Stimulated activated CD8-positive, alpha-beta memory T cell treated with anti-CD3 and anti-CD28 coated beads, Interleukin-4, amount 100 ng/mL, for 1 hour (primary cell): ENCODE measurements at regions not wholly inside any gene's neighbourhood (a gene's known extent, or its start where the extent isn't known, plus 50 kb on each side); places are given as distances from the start of the nearest gene placed in this dataset.
"Not testable (repeated sequence)": the region's sequence is repeated elsewhere in the genome, so short reads cannot be mapped to it uniquely, and the experiment has no call there.

Experiments
- DNase-seq, 2 donors: peaks; one replicate each; pipeline ENCODE4 v3.0.0-alpha.2; 2020; ENCODE audit warnings: low read depth in 2 of 2, low spot score in 1 of 2

DNA sequence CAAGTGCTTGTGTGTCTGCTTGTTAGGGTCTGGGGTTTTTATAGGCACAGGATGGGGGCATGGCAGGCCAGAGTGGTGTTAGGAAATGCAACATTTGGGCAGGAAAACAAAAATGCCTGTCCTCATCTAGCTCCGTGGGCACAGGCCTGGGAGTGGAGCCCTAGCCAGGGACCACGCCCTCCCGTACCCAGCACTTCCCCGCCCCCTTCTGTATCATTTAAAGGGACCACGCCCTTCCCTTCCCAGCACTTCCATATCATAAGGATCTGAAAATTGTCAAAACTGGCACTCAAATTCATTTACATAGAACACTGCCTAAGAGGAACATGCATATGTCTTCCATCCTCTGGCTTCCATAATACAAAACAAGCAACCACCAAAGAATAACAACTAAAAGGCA, 185.8 kb downstream of the B3GLCT start:
- no peak for DNase-seq

DNA sequence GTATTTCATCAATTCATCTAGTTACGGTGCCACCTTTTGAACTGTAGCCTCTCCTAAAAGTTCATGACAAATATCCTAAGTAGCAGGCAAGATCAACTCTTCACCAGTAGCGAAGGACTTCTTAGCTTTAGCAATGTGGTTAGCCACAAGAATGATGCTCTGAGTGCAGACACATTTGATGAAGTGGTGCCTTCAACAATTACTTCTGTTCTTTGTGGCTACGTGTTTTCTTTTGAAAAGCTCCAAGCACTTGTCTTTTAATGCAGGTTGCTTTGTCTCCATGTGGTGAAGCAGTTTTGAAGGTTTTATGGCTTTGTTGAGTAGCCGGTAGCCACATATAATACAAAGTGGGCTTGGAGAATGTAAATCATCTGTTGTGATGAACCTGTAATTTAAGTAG, 194.7 kb downstream of the B3GLCT start:
- no peak for DNase-seq

GRCh38 chr13:31395090-31395489, 195.3 kb downstream of the B3GLCT start:
- DNase-seq: no peak

GRCh38 chr13:31399690-31400089, 199.9 kb downstream of the B3GLCT start:
- DNase-seq: no peak

DNA sequence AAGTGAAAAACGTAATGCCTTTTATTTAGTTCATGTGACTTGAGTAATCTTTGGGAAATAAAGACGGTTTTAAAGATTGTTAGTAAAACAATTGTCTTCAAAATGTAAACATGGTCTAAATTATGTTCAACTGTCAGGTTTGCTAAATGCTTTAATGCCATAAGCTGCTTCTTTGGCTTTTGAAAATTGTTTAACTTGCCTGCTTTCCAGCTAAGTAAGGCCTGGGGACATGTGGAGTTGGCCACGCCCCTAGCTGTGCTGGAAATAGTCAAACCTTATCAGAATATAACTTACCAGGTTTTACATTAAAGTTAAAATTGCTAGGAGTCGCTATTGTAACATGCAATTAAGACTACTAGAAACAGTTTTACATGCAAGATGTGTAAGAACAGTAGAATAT, 203.9 kb downstream of the B3GLCT start:
- not testable (repeated sequence) for DNase-seq

DNA sequence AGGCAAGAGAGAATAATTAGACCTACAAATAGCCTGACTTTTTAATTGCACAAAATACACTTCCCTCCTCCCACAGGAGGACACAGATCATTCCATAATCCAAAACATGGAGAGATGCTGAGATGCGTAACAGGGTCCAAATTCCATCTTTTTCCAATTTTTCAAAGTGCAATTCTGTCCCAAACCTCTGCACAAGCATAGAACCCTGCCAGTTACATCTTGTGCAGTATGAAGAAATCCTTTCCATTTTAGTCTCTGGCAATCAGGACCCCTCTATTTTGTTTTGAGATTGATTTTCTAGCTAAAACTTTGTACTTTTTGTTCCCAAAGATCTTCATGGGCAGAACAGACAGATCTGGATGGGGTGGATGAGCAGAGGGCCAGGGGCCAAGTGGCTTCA, 209.2 kb downstream of the B3GLCT start:
- DNase-seq: no peak

GRCh38 chr13:31409678-31410356, 210.0 kb downstream of the B3GLCT start:
- DNase-seq: no peak

DNA sequence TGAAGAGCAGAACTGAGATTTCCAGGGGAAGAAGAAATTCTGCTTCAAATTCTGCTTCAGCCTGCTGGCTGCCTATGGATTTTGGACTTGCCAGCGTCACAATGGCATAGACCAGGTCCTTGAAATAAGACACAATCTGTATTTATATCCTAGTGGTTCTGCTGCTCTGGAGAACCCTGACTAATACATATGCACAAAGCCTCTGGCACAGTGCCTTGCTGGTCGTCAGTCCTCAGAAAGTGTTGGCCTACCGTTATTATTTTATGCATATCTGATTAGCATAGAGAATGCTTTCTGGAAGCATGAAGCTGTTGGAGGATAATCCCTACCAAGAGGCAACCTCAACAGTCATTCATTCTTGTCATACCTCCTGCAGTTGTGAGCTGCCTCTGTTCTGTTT, 213.7 kb downstream of the B3GLCT start:
- DNase-seq: no peak

DNA sequence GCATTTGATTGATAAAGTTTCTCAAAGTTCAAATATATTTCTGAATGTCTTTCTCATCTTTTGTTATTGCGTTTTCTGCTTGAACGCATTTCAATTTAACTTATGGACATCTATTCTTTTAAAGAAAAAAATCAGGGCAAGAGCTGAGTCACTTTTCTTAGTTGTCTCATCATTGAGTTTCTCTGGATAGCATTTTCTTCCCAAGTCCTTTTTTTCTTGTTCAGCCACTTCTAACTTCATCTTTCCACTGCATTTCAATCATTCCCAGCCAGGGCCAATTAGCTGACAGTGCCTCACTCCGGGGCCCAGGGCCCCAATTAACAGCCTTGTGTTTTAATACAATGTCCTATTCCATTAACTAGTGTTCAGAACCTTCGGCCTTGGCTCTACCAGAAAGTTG, 216.3 kb downstream of the B3GLCT start:
- no peak for DNase-seq

DNA sequence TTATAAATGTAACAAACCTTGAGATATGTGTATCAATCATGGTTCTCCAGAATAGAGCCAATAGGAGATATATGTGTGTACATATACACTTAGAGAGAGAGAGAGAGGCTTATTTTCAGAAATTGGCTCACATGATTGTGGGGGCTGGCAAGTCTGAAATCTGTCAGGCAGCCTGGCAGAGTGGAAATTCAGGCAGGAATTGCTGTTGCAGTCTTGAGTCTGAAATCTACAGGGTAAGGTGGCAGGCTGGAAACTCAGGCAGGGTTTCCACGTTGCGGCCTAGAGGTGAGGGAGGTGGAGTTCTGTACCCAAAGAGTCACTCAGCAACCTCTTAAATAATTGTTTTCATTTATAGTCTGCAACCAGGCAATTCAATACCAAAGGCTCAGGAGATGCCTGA, 218.4 kb downstream of the B3GLCT start:
- no peak for DNase-seq

DNA sequence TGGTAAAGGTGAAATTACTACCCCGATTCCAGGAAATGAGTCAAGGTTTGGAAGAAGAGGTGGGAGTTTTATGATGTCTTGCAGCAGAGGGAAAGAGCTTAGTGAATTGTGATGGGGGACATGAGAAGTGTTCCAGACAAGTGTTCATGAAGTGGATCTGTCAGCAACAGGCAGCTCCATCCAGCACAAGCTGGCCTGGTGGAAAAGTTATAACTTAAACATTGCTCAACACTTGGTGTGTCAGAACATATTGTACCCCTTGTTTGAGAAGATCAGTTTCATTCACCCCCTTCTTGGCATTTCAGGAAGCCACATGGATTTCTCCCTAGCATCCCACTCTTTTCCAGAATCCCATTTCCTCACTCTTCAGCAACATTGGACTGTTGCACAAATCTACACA, 222.0 kb downstream of the B3GLCT start:
- no peak for DNase-seq

DNA sequence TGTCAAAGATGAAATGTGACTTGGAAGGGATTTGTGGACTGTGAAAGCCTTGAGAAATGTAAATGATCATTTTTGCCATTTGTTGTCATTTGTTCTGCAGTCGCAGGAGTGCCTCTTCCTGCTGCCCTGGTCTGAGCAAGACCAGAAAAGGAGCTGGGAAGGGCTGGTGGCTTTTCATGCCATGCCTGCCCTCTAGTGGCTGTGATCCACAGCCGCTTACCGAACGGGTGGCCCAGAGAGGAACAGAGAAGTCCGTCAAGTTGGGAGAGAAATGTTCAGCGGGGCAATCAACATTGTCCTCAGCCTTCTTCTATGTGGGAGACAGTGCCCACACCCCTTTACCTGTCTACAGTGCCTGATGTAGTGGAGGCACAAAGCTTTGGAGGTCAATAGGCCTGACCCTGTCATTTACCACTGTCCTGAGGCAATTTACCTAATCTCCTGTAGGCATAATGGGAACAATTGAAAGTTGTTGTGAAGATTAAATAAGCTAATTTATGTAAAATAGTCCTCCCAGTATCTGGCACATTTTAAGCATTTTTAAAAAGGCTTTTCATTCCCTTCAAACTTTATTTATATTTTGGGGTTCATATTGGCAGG, 224.5 kb downstream of the B3GLCT start:
- DNase-seq: peak; percentile 2 to 17

DNA sequence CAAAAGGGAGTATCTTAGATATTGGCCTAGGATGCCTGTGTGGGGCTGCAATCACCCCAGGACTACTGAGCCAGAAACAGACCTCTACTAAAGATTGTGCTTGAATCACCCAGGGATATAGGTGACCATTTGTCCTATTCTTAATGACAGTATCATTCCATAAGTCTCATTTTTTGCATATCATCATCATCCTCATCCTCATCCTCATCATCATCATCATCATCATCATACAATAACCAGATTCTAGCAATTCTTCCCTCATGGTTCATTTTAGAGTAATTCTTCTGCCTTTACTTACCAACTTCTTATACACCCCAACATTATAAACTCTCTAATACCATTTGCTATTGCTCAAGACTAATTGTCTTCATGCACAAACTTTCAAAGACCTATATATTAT, 226.6 kb downstream of the B3GLCT start:
- no peak for DNase-seq

DNA sequence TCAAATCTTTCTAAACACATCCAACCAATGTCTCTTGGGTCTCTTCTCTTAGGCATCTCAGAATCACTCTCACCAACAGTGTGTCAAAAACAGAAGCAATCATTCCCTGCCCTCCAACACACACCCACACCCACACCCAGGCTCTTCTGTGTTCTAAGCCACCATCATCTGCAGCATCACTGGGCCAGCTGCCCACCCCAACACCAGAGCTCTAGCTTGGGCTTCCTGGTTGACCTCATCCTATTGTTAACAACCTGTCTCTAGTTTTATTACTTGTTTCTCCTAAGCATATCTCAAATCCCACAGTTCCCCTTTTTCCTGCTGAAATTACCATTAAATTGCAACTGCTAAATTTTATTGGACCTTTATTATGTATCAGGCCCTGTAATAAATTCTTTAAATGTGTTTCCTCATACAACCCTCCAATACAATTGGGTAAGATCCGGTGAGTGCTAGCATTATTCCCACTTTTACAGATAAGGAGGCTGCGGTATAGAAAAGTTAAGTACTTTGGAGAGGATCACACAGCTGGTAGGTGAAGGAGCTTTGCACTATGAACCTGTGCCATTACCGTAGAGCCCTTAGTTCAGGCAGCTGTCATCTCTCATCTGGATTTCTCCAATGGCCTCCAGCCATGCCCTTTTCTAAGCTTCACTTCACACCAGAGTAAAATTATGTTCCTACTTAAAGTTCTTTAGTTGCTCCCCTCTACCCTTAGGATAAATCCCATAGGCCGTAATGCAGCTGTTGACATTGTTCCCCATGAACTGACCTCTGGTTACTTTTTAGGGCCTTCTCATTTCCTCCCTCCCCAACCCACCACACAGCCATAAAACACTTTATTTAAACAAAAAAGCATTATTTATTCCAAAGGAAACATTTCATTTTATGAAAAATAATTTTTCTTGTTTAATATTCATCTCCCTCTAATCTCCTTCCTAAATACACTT, 227.7 kb downstream of the B3GLCT start:
- no peak for DNase-seq

GRCh38 chr13:31431722-31432137, 232.0 kb downstream of the B3GLCT start:
- peak in 1 of 2 donors; percentile 9 for DNase-seq

DNA sequence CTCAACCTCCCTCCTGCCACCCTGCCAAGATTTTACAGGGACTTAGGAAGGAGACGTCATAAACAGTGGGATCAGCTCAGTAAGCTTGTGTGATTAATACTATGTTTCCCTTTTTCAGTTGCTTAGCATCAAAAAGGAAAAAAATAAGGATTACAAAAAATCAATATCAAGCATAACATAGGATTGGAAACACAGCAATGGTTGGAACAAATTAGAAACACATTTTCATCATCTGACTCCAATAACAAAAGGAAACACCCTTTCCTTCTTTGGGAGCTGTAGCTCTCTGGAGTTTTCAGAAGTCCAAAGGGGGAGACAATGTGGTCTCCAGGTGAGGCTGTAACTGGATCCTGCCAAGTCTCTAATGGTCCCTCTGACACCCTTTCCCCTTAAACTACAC, 233.4 kb downstream of the B3GLCT start:
- no peak for DNase-seq

GRCh38 chr13:31433746-31434145, 234.0 kb downstream of the B3GLCT start:
- DNase-seq: no peak

GRCh38 chr13:31434613-31435012, 234.8 kb downstream of the B3GLCT start:
- no peak for DNase-seq

DNA sequence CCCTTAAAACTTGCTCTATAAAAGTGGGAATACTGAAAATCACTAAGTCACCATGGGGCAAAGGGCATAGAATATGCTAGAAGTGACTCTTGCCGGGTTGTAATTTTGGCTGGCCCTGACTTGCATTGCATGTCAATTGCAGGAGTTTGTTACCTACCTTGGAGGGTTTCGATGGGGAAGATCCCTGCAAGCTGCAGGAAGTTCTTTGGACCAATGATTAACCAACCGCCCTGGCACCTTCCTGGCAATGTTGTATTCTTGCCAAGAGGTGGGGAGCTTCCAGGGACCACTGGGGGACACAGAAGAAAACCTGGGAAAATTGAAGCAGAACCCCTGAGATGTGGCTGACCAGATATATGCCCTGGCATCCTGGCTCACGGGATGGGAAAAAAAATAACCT, 235.8 kb downstream of the B3GLCT start:
- DNase-seq: no peak

- no peak for DNase-seq
Observed at GRCh38 chr13:31436478-31436877, 236.7 kb downstream of the B3GLCT start.

DNA sequence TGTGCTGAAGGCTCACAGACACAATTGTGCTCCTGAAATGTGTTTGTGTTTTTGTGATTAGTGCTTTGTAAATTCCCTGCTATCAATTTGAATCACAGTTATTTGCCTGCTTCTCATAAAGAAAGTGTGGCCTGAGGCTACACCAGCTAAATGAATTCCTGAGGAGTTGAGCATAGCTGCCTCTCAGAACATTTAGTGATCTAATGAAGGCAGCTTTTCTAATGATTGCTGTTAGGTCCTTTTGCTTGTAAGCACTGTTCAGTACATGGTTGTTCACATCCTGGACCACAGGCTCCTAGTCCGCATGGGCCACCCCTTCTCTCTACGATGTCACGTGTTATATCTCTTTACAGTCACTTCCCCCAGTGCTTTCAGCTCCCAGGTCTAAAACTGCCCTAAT, 238.2 kb downstream of the B3GLCT start:
- DNase-seq: no peak

GRCh38 chr13:31440132-31440531, 240.4 kb downstream of the B3GLCT start:
- DNase-seq: no peak
